ENCODE measurements at regions not wholly inside any gene's neighbourhood (a gene's known extent, or its start where the extent isn't known, plus 50 kb on each side); places are given as distances from the start of the nearest gene placed in this dataset.

DNA sequence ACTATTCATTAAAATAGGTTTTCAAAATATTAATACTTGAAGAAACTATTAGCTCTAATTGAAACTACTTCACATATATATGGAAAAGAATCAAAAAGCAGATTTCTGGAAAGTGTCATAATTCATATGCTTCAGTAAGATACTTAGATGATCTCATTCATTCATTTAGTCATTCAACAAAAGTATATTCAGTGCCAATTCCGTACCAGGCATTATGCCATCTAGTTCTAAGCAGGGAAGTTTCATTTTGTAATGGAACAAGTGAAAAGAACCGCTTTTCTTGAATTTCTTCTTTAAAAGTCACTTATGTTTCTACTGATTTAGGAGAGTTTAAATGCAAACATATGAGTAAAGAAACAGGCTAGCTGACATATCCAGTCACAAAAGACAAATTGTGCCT is 118.3 kb upstream of the FAM20A start:
- no peak for TF ChIP-seq ZFX (IDR thresholded peaks at IDR 0.05; ENCODE audit: borderline replicate concordance)
- TF ChIP-seq, protein P1, sequence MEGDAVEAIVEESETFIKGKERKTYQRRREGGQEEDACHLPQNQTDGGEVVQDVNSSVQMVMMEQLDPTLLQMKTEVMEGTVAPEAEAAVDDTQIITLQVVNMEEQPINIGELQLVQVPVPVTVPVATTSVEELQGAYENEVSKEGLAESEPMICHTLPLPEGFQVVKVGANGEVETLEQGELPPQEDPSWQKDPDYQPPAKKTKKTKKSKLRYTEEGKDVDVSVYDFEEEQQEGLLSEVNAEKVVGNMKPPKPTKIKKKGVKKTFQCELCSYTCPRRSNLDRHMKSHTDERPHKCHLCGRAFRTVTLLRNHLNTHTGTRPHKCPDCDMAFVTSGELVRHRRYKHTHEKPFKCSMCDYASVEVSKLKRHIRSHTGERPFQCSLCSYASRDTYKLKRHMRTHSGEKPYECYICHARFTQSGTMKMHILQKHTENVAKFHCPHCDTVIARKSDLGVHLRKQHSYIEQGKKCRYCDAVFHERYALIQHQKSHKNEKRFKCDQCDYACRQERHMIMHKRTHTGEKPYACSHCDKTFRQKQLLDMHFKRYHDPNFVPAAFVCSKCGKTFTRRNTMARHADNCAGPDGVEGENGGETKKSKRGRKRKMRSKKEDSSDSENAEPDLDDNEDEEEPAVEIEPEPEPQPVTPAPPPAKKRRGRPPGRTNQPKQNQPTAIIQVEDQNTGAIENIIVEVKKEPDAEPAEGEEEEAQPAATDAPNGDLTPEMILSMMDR (IDR thresholded peaks at IDR 0.05): no peak
- H3K27ac ChIP-seq: no peak overlapping the region

DNA sequence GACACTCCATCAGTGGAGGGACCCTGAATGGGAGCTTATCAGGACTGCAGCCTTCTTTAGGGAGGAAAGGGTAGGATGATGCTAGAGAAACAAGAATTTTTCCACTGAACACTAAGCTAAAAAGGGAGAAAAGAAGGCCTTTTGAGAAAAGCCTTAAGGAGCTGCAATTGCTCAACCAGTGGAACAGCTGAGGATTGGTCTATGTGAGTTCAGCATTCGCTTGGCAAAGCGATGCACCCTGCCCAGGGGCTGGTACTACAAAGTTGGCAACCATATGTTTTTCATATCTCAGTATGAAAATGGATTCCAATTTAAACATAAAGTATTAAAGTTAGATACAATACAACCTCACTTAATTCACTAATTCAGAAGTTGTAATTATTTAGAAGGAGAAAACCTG is 117.8 kb upstream of the FAM20A start:
- TF ChIP-seq, protein P1 (IDR thresholded peaks at IDR 0.05): no peak
- TF ChIP-seq ZFX (IDR thresholded peaks at IDR 0.05; ENCODE audit: borderline replicate concordance): no peak
- no peak overlapping the region for H3K27ac ChIP-seq

DNA sequence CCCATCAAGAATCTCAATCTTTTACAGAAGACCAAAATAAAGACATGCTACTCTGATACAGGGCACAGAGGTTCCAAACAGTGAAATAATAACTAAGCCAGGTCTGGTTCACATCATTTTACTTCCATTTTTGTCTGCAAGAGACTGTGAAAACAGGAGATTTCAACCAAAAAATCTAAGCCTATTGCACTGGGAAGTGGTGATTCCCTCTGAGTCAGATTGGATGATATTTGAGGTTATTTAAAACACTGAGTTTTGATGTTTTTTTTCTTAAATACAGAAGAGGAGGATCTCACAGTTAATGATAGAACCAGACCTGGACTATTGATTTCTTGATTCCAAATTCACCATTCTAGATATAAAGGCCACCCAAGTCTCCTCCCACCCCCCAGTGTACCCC is 117.3 kb upstream of the FAM20A start:
- TF ChIP-seq, protein P1 (IDR thresholded peaks at IDR 0.05): no peak
- no peak for TF ChIP-seq ZFX (IDR thresholded peaks at IDR 0.05; ENCODE audit: borderline replicate concordance)
- no peak overlapping the region for H3K27ac ChIP-seq

DNA sequence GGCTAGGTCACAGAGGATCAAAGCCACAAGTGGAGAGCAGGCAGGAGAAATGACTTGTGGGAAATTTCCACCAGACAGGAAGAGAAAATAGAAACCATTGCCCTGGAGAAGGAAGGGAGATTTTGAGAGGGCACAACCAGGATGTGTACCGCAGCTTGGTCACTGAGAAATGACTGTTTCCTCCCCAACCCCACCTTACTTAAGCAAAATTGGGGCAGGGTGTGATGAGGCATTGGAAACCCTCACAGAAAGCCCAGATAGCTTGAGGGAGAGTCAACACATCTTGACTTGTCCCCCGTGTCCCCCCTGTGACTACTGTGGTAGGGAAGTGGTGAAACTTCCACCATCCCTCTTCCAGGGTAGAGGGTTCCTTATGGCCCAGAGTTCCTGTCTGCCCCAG is 113.5 kb upstream of the FAM20A start:
- TF ChIP-seq ZFX (IDR thresholded peaks at IDR 0.05; ENCODE audit: borderline replicate concordance): no peak
- TF ChIP-seq, protein P1 (IDR thresholded peaks at IDR 0.05): no peak
- H3K27ac ChIP-seq: no peak overlapping the region

DNA sequence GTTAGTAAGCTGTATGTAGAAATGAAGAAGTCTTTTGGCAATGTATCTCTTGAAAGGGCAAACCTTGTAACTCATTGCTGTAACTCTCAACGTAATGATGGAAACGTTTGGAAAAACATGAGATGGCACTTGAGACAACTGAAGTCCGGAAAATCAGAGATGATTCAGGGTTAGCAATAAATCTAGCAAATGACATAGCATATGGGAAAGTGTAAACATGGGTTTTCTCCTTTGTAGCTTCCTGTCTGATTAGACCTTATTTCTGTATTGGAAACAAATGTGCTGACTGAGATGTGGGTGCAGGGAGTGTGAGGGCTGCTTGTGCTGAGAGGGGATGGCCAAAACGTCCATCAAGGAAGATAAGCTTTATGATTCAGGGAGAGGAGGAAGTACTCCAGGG is 110.7 kb upstream of the FAM20A start:
- H3K27ac ChIP-seq: no peak overlapping the region
- TF ChIP-seq, protein P1 (IDR thresholded peaks at IDR 0.05): no peak
- TF ChIP-seq ZFX (IDR thresholded peaks at IDR 0.05; ENCODE audit: borderline replicate concordance): no peak

DNA sequence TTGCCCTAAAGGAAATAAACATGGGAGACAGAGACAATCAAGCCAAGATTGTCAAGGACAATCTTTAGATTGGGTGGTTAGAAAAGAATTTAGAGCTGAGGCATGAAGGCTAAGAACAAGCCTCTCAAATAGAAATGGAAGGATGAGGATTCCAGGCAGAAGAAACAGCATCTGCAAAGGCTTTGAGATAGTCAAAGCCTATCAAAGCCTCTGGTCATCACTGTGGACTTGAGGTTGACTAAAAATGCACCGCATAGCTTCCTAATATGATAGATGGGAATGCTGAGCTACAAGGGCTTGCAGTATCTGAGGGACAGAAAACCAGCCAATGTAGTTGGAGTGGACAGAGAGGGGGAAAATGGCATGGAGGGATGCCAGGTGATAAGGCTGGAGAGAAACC is 109.8 kb upstream of the FAM20A start:
- TF ChIP-seq ZFX (IDR thresholded peaks at IDR 0.05; ENCODE audit: borderline replicate concordance): no peak
- TF ChIP-seq, protein P1 (IDR thresholded peaks at IDR 0.05): no peak
- H3K27ac ChIP-seq: no peak overlapping the region

DNA sequence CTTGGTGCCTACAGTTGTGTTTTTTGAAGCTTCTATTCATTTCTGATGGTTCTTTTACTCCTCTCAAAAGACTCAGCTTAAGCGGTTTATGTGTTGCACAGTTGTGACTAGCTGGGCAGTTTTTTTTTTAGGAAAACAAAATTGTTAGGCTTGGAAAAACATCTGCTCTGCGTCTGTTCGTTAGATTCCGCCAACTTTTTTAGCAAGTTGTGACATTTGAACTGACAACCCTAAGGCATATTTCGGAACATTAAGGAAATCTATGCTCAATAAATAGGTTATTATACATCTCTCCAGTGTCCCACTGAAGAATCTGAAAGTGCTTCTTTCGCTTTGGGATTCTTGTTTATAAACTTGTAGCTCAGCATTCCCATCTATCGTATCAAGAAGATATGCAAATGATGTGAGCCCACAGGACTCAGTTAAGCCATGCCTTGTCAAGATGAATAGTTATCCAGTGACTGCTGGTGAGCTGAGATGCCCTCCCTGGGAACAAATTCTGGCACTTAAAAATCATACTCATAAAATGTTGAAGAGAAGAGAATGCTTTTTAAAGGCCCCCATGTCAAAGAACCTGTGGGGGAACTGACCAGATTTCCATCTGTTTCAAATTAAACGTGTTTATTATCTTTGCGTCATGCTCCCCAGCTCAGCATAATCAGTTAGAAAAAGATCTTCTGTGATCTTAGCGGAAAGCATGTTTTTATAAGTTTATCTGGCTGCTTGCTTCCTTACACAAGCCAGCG is 109.0 kb upstream of the FAM20A start:
- H3K27ac ChIP-seq: no peak overlapping the region
- TF ChIP-seq, protein P1 (IDR thresholded peaks at IDR 0.05): no peak
- TF ChIP-seq ZFX (IDR thresholded peaks at IDR 0.05; ENCODE audit: borderline replicate concordance): no peak
